ENCODE measurements at regions not wholly inside any gene's neighbourhood (a gene's known extent, or its start where the extent isn't known, plus 50 kb on each side); places are given as distances from the start of the nearest gene placed in this dataset.

DNA sequence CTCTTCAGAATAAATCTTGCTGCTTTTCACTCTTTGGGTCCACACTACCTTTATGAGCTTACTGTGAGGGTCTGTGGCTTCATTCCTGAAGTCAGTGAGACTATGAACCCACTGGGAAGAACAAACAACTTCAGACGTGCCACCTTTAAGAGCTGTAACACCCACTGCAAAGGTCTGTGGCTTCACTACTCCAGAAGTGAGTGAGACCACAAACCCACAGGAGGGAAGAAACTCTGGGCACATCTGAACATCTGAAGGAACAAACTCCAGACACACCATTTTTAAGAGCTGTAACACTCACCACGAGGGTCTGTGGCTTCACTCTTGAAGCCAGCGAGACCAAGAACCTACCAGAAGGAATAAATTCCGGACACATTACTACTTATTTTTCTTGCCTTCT is 964.1 kb upstream of the NXPH2 start:
- H3K9ac ChIP-seq (replicated peaks; ENCODE audit: extremely low read depth, insufficient read depth, low read length): no peak overlapping the region
- ChIA-PET CTCF (no interaction called here), POLR2A (no interaction called here)
- H4K20me1 ChIP-seq (replicated peaks; ENCODE audit: control insufficient read depth, extremely low read depth, insufficient read depth, low read length): no peaks in the 10 kb centered on the region
- DNase-seq (ENCODE audit: low read depth, low spot score) (no peak), FAIRE-seq (no peak)
- no peak overlapping the region for H3K27ac ChIP-seq (ENCODE audit: insufficient read depth, low read depth, low read length)
- intact Hi-C loops (cut with micrococcal nuclease) (no loop called here), dilution Hi-C loops (cut with MboI; ENCODE audit: extremely low pct_ligation_motif_present, low sequenced_read_pairs) (no loop called here)
- H3K4me3 ChIP-seq (replicated peaks in 1 of 3; ENCODE audit: insufficient read depth in 1 of 3, low read depth in 1 of 3, low read length in 3 of 3): no peak overlapping the region
- H2AFZ ChIP-seq (ENCODE audit: low read depth, low read length): no peak overlapping the region
- no peaks in the 10 kb centered on the region for H3K9me1 ChIP-seq (replicated peaks; ENCODE audit: control insufficient read depth, extremely low read depth, insufficient read depth, low read length)
- no peaks in the 10 kb centered on the region for H3K4me1 ChIP-seq (ENCODE audit: control insufficient read depth, extremely low read depth, insufficient read depth, low read length)
- no peaks in the 10 kb centered on the region for H3K79me2 ChIP-seq (ENCODE audit: control insufficient read depth, insufficient read depth, low read length)
- no peaks in the 10 kb centered on the region for H3K9me3 ChIP-seq (replicated peaks; ENCODE audit: control insufficient read depth, insufficient read depth, low read length)
- H3K27me3 ChIP-seq (ENCODE audit: control insufficient read depth in 2 of 2, insufficient read depth in 2 of 2, low read length in 2 of 2): no peaks in the 10 kb centered on the region
- no peak overlapping the region for H3K4me2 ChIP-seq (ENCODE audit: insufficient read depth, low read length)
- no peak for TF ChIP-seq GATA2 (IDR thresholded peaks at IDR 0.05; ENCODE audit: insufficient read depth, insufficient read length, low read depth, low read length)
- TF ChIP-seq, protein P1, sequence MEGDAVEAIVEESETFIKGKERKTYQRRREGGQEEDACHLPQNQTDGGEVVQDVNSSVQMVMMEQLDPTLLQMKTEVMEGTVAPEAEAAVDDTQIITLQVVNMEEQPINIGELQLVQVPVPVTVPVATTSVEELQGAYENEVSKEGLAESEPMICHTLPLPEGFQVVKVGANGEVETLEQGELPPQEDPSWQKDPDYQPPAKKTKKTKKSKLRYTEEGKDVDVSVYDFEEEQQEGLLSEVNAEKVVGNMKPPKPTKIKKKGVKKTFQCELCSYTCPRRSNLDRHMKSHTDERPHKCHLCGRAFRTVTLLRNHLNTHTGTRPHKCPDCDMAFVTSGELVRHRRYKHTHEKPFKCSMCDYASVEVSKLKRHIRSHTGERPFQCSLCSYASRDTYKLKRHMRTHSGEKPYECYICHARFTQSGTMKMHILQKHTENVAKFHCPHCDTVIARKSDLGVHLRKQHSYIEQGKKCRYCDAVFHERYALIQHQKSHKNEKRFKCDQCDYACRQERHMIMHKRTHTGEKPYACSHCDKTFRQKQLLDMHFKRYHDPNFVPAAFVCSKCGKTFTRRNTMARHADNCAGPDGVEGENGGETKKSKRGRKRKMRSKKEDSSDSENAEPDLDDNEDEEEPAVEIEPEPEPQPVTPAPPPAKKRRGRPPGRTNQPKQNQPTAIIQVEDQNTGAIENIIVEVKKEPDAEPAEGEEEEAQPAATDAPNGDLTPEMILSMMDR (IDR thresholded peaks at IDR 0.05; ENCODE audit: extremely low read depth in 1 of 2, insufficient read depth in 1 of 2, low read depth in 1 of 2, low read length in 2 of 2): no peak
- TF ChIP-seq EZH2 (IDR thresholded peaks at IDR 0.05; ENCODE audit: borderline replicate concordance, low read depth, low read length, severe bottlenecking): no peak
- no peak for TF ChIP-seq POLR2A (IDR thresholded peaks at IDR 0.05; ENCODE audit: low read depth, low read length)
- TF ChIP-seq, protein P2, sequence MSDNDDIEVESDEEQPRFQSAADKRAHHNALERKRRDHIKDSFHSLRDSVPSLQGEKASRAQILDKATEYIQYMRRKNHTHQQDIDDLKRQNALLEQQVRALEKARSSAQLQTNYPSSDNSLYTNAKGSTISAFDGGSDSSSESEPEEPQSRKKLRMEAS (IDR thresholded peaks at IDR 0.05; ENCODE audit: insufficient read depth, insufficient read length): no peak
- TF ChIP-seq MYC (IDR thresholded peaks at IDR 0.05; ENCODE audit: low read depth, low read length): no peak
- no peak for TF ChIP-seq FOS (IDR thresholded peaks at IDR 0.05; ENCODE audit: borderline replicate concordance, insufficient read depth, low read length)
- no peak for TF ChIP-seq JUN (IDR thresholded peaks at IDR 0.05; ENCODE audit: borderline replicate concordance, insufficient read depth, insufficient read length, low read depth)
- TF ChIP-seq POLR2AphosphoS5 (IDR thresholded peaks at IDR 0.05; ENCODE audit: insufficient read depth, low read depth, low read length): no peak
- BruUV-seq (replicated peaks): no TSS peak
- H3K36me3 ChIP-seq (ENCODE audit: control insufficient read depth in 2 of 2, extremely low read depth in 1 of 2, insufficient read depth in 2 of 2, low read length in 2 of 2): no peaks in the 10 kb centered on the region
